ENCODE measurements at regions not wholly inside any gene's neighbourhood (a gene's known extent, or its start where the extent isn't known, plus 50 kb on each side); places are given as distances from the start of the nearest gene placed in this dataset.

- no peaks in the 10 kb centered on the region for H3K9me3 ChIP-seq (ENCODE audit: low read length)
- no peak overlapping the region for H3K9ac ChIP-seq (ENCODE audit: low read length)
- no peaks in the 10 kb centered on the region for H3K36me3 ChIP-seq (ENCODE audit: insufficient read depth, low read length)
- no peak for DNase-seq
- H2AFZ ChIP-seq (ENCODE audit: low read length): no peak overlapping the region
- H3K4me2 ChIP-seq (ENCODE audit: low read depth, low read length, poor library complexity, severe bottlenecking): no peak overlapping the region
- H3K9me2 ChIP-seq (replicated peaks; ENCODE audit: insufficient read depth, low read length): no peaks in the 10 kb centered on the region
- H3K4me3 ChIP-seq (ENCODE audit: low read length): no peak overlapping the region
- peaks cover 6% of the 10 kb centered on the region for H3K4me1 ChIP-seq (ENCODE audit: low read length)
- H3K27me3 ChIP-seq (ENCODE audit: low read length): no peaks in the 10 kb centered on the region
- H3K79me2 ChIP-seq (ENCODE audit: low read length): no peaks in the 10 kb centered on the region
- H4K20me1 ChIP-seq (ENCODE audit: insufficient read depth, low read depth, low read length): no peaks in the 10 kb centered on the region
- no peak overlapping the region for H3K27ac ChIP-seq (ENCODE audit: low read length)
Observed at GRCh38 chr1:58988752-58989151, 204.9 kb upstream of the JUN start.

GRCh38 chr1:58989845-58990244, 206.0 kb upstream of the JUN start:
- Histone ChIP-seq H3K27ac (ENCODE audit: low read length) (no peak overlapping the region), H4K20me1 (ENCODE audit: insufficient read depth, low read depth, low read length) (no peaks in the 10 kb centered on the region), H3K79me2 (ENCODE audit: low read length) (no peaks in the 10 kb centered on the region), H3K4me1 (ENCODE audit: low read length) (peaks cover 6% of the 10 kb centered on the region), H3K36me3 (ENCODE audit: insufficient read depth, low read length) (no peaks in the 10 kb centered on the region), H3K9ac (ENCODE audit: low read length) (no peak overlapping the region), H3K27me3 (ENCODE audit: low read length) (no peaks in the 10 kb centered on the region), H3K4me2 (ENCODE audit: low read depth, low read length, poor library complexity, severe bottlenecking) (no peak overlapping the region), H2AFZ (ENCODE audit: low read length) (no peak overlapping the region), H3K9me2 (replicated peaks; ENCODE audit: insufficient read depth, low read length) (no peaks in the 10 kb centered on the region), H3K4me3 (ENCODE audit: low read length) (no peak overlapping the region), H3K9me3 (ENCODE audit: low read length) (no peaks in the 10 kb centered on the region)
- no peak for DNase-seq

DNA sequence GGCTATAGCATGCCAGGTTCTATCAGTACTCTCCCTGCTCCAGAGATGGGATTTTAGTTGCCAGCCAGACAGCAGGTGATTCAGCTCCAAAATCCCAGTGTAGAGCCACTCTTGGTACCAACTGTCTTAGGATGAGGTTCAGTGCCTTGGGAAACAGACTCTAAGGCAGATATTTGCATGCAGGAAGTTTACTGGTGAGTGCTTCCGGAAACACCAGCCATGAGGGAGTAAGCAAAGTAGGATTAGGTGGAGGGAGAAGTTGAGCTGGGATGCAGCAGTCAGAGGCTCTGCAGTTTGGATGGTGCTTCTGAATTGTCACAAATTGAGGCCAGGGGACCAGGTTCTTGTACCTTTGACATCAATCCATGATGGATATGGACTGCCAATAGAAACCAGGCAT, 207.5 kb upstream of the JUN start:
- Histone ChIP-seq H3K79me2 (ENCODE audit: low read length) (no peaks in the 10 kb centered on the region), H4K20me1 (ENCODE audit: insufficient read depth, low read depth, low read length) (no peaks in the 10 kb centered on the region), H3K9ac (ENCODE audit: low read length) (no peak overlapping the region), H3K9me2 (replicated peaks; ENCODE audit: insufficient read depth, low read length) (no peaks in the 10 kb centered on the region), H3K27ac (ENCODE audit: low read length) (no peak overlapping the region), H3K4me1 (ENCODE audit: low read length) (peaks cover 6% of the 10 kb centered on the region), H3K36me3 (ENCODE audit: insufficient read depth, low read length) (no peaks in the 10 kb centered on the region), H3K4me3 (ENCODE audit: low read length) (no peak overlapping the region), H3K9me3 (ENCODE audit: low read length) (no peaks in the 10 kb centered on the region), H3K4me2 (ENCODE audit: low read depth, low read length, poor library complexity, severe bottlenecking) (no peak overlapping the region), H3K27me3 (ENCODE audit: low read length) (no peaks in the 10 kb centered on the region), H2AFZ (ENCODE audit: low read length) (no peak overlapping the region)
- DNase-seq: no peak

GRCh38 chr1:58992643-58993042, 208.8 kb upstream of the JUN start:
- no peaks in the 10 kb centered on the region for H3K36me3 ChIP-seq (ENCODE audit: insufficient read depth, low read length)
- peaks cover 6% of the 10 kb centered on the region for H3K4me1 ChIP-seq (ENCODE audit: low read length)
- H2AFZ ChIP-seq (ENCODE audit: low read length): no peak overlapping the region
- H3K9me3 ChIP-seq (ENCODE audit: low read length): no peaks in the 10 kb centered on the region
- H3K4me3 ChIP-seq (ENCODE audit: low read length): no peak overlapping the region
- no peak overlapping the region for H3K4me2 ChIP-seq (ENCODE audit: low read depth, low read length, poor library complexity, severe bottlenecking)
- H3K9me2 ChIP-seq (replicated peaks; ENCODE audit: insufficient read depth, low read length): no peaks in the 10 kb centered on the region
- H3K27me3 ChIP-seq (ENCODE audit: low read length): no peaks in the 10 kb centered on the region
- H3K9ac ChIP-seq (ENCODE audit: low read length): no peak overlapping the region
- H3K79me2 ChIP-seq (ENCODE audit: low read length): no peaks in the 10 kb centered on the region
- no peaks in the 10 kb centered on the region for H4K20me1 ChIP-seq (ENCODE audit: insufficient read depth, low read depth, low read length)
- no peak for DNase-seq
- H3K27ac ChIP-seq (ENCODE audit: low read length): no peak overlapping the region

DNA sequence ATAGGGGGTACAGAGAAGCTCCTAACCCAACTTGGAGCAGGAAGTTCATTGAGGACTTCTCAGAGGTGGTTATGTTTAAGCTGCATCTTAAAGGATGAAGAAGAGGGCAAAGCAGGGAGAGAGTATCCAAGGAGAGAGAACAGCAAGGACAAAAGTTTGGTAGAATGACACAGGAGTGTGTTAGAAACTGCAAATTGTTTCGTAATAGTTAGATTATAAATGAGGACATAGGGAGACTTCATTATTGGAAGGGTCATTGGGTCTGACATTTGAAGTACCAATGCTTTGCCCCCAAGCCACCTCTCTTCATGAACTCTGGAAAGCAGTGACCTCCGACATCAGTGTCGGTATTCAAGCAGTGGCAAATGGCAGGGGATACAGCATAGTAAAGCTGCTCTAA, 209.6 kb upstream of the JUN start:
- no peaks in the 10 kb centered on the region for H4K20me1 ChIP-seq (ENCODE audit: insufficient read depth, low read depth, low read length)
- H3K4me2 ChIP-seq (ENCODE audit: low read depth, low read length, poor library complexity, severe bottlenecking): no peak overlapping the region
- H3K9me2 ChIP-seq (replicated peaks; ENCODE audit: insufficient read depth, low read length): no peaks in the 10 kb centered on the region
- H3K9me3 ChIP-seq (ENCODE audit: low read length): no peaks in the 10 kb centered on the region
- no peaks in the 10 kb centered on the region for H3K36me3 ChIP-seq (ENCODE audit: insufficient read depth, low read length)
- no peaks in the 10 kb centered on the region for H3K27me3 ChIP-seq (ENCODE audit: low read length)
- H3K27ac ChIP-seq (ENCODE audit: low read length): no peak overlapping the region
- no peak overlapping the region for H3K4me3 ChIP-seq (ENCODE audit: low read length)
- no peak for DNase-seq
- peaks cover 6% of the 10 kb centered on the region for H3K4me1 ChIP-seq (ENCODE audit: low read length)
- no peaks in the 10 kb centered on the region for H3K79me2 ChIP-seq (ENCODE audit: low read length)
- no peak overlapping the region for H2AFZ ChIP-seq (ENCODE audit: low read length)
- no peak overlapping the region for H3K9ac ChIP-seq (ENCODE audit: low read length)

GRCh38 chr1:58994664-58995063, 210.8 kb upstream of the JUN start:
- H3K4me1 ChIP-seq (ENCODE audit: low read length): peaks cover 6% of the 10 kb centered on the region
- no peaks in the 10 kb centered on the region for H3K9me2 ChIP-seq (replicated peaks; ENCODE audit: insufficient read depth, low read length)
- no peak overlapping the region for H3K4me2 ChIP-seq (ENCODE audit: low read depth, low read length, poor library complexity, severe bottlenecking)
- H3K9ac ChIP-seq (ENCODE audit: low read length): no peak overlapping the region
- no peaks in the 10 kb centered on the region for H3K36me3 ChIP-seq (ENCODE audit: insufficient read depth, low read length)
- H3K27ac ChIP-seq (ENCODE audit: low read length): no peak overlapping the region
- H3K9me3 ChIP-seq (ENCODE audit: low read length): no peaks in the 10 kb centered on the region
- DNase-seq: no peak
- no peaks in the 10 kb centered on the region for H4K20me1 ChIP-seq (ENCODE audit: insufficient read depth, low read depth, low read length)
- no peaks in the 10 kb centered on the region for H3K27me3 ChIP-seq (ENCODE audit: low read length)
- H3K4me3 ChIP-seq (ENCODE audit: low read length): no peak overlapping the region
- H3K79me2 ChIP-seq (ENCODE audit: low read length): no peaks in the 10 kb centered on the region
- no peak overlapping the region for H2AFZ ChIP-seq (ENCODE audit: low read length)

DNA sequence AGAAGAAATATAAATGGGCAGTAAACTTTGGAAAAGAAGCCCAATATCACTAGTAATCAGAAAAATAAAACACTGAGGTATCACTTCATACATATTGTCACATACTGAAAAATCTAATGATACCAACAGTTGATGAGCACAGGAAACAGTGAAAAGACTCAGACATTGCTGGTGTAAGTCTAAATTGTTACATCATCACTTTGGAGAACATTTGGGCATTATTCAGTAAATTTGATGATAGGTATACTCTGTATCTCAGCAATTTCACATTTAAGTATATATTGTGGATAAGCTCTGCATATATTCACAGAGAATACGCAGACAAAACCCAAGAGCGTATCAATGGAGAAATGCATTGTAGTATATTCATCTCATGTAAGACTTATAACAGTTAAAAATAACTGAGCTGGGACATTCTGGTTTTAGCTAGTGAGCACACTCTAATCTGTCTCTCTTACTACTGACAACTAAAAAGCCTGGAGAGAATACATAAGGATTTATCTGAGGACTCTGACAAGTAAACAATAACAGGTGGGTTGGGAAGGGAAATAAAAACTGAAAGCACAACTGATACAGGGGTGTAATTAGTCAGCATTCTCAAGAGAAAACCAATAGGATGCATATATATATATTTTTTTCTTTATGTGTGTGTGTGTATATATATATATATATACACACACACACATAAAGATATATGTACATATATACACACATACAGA, 212.7 kb upstream of the JUN start:
- Histone ChIP-seq H3K4me1 (ENCODE audit: low read length) (peaks cover 1% of the 10 kb centered on the region), H4K20me1 (ENCODE audit: insufficient read depth, low read depth, low read length) (no peaks in the 10 kb centered on the region)

DNA sequence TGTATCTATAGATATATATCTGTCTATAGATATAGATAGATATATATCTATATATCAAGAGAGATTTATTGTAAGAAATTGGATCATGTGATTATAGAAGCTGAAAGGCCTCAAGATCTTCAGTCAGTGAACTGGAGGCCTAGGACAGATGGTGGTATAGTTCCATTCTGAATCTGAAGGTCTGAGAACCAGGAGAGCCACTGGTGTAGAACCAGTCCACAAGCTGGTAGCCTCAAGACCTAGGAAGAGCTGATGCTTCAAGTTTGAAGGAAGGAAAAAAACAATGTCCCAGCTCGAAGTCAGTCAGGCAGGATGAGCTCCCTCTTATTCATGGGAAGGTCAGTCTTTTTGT, 213.2 kb upstream of the JUN start:
- no peaks in the 10 kb centered on the region for H3K4me1 ChIP-seq (ENCODE audit: low read length)
- no peaks in the 10 kb centered on the region for H3K27me3 ChIP-seq (ENCODE audit: low read length)
- H3K4me3 ChIP-seq (ENCODE audit: low read length): no peak overlapping the region
- H3K36me3 ChIP-seq (ENCODE audit: insufficient read depth, low read length): no peaks in the 10 kb centered on the region
- no peak overlapping the region for H3K27ac ChIP-seq (ENCODE audit: low read length)
- H3K79me2 ChIP-seq (ENCODE audit: low read length): no peaks in the 10 kb centered on the region
- no peak overlapping the region for H3K9ac ChIP-seq (ENCODE audit: low read length)
- H4K20me1 ChIP-seq (ENCODE audit: insufficient read depth, low read depth, low read length): no peaks in the 10 kb centered on the region
- no peaks in the 10 kb centered on the region for H3K9me3 ChIP-seq (ENCODE audit: low read length)
- no peak overlapping the region for H2AFZ ChIP-seq (ENCODE audit: low read length)
- H3K9me2 ChIP-seq (replicated peaks; ENCODE audit: insufficient read depth, low read length): no peaks in the 10 kb centered on the region
- H3K4me2 ChIP-seq (ENCODE audit: low read depth, low read length, poor library complexity, severe bottlenecking): no peak overlapping the region
- no peak for DNase-seq

More for the DNA sequence above, 212.7 kb upstream of the JUN start:
- no peaks in the 10 kb centered on the region for H3K79me2 ChIP-seq (ENCODE audit: low read length)
- no peak overlapping the region for H2AFZ ChIP-seq (ENCODE audit: low read length)
- DNase-seq: no peak
- H3K9me3 ChIP-seq (ENCODE audit: low read length): no peaks in the 10 kb centered on the region
- H3K9me2 ChIP-seq (replicated peaks; ENCODE audit: insufficient read depth, low read length): no peaks in the 10 kb centered on the region
- no peak overlapping the region for H3K9ac ChIP-seq (ENCODE audit: low read length)
- no peaks in the 10 kb centered on the region for H3K27me3 ChIP-seq (ENCODE audit: low read length)
- no peak overlapping the region for H3K4me2 ChIP-seq (ENCODE audit: low read depth, low read length, poor library complexity, severe bottlenecking)
- H3K27ac ChIP-seq (ENCODE audit: low read length): no peak overlapping the region
- H3K36me3 ChIP-seq (ENCODE audit: insufficient read depth, low read length): no peaks in the 10 kb centered on the region
- no peak overlapping the region for H3K4me3 ChIP-seq (ENCODE audit: low read length)

- Histone ChIP-seq H3K27me3 (ENCODE audit: low read length) (no peaks in the 10 kb centered on the region), H4K20me1 (ENCODE audit: insufficient read depth, low read depth, low read length) (no peaks in the 10 kb centered on the region), H3K27ac (ENCODE audit: low read length) (no peak overlapping the region), H3K36me3 (ENCODE audit: insufficient read depth, low read length) (no peaks in the 10 kb centered on the region), H2AFZ (ENCODE audit: low read length) (no peak overlapping the region), H3K4me3 (ENCODE audit: low read length) (no peak overlapping the region), H3K4me1 (ENCODE audit: low read length) (no peaks in the 10 kb centered on the region), H3K9me3 (ENCODE audit: low read length) (no peaks in the 10 kb centered on the region), H3K4me2 (ENCODE audit: low read depth, low read length, poor library complexity, severe bottlenecking) (no peak overlapping the region), H3K9ac (ENCODE audit: low read length) (no peak overlapping the region), H3K79me2 (ENCODE audit: low read length) (no peaks in the 10 kb centered on the region), H3K9me2 (replicated peaks; ENCODE audit: insufficient read depth, low read length) (no peaks in the 10 kb centered on the region)
- DNase-seq: no peak
Observed at GRCh38 chr1:58997637-58998036, 213.8 kb upstream of the JUN start.

Measured in Karpas-422 (cell line).